Stomach (tissue), 4 donors: ENCODE measurements at regions not wholly inside any gene's neighbourhood (a gene's known extent, or its start where the extent isn't known, plus 50 kb on each side); places are given as distances from the start of the nearest gene placed in this dataset.

Experiments
- CTCF ChIP-seq, 7 experiments: fragments of 450-650 bp in 4 of 7; fragments of 200-600 bp in 3 of 7; sonication (generic) in 3 of 7; IDR thresholded peaks; one replicate each; pipeline ENCODE4 v1.5.1; 2016 to 2019; ENCODE audit warnings: antibody characterized with exemption in 7 of 7, control low read depth in 2 of 7, mild to moderate bottlenecking in 1 of 7
- EP300 ChIP-seq: sonication (generic); formaldehyde crosslinking; IDR thresholded peaks from one replicate; pipeline ENCODE4 v1.6.1; 2017; ENCODE audit warnings: antibody characterized with exemption
- POLR2A ChIP-seq, 4 donors: fragments of 450-650 bp; IDR thresholded peaks; one replicate each; pipeline ENCODE4 v1.6.1; 2016; ENCODE audit warnings: antibody characterized with exemption in 4 of 4, control low read depth in 2 of 4, mild to moderate bottlenecking in 1 of 4, moderate library complexity in 1 of 4
- POLR2AphosphoS5 ChIP-seq, 3 donors: sonication (generic); formaldehyde crosslinking; IDR thresholded peaks; one replicate each; pipeline ENCODE4 v1.6.1; 2016; ENCODE audit warnings: antibody characterized with exemption in 3 of 3

DNA sequence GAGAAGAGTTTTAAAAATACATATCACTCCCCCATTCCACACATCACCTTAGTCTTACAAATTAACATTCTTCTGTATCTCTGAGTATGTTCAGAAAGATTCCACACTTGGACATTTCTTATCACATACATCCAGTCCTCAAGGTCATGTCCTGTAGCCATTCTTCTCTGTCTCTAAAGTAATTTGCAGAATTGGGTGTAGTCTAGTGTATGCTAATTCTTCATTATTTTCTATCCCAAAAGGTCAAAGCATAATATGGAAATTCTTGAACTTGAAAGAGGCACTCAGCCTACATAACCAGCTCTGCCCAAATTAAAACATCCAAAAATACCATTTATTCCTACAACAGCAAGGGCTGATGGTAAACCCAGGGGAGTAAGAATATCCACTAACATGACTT is 286.0 kb downstream of the HAO1 start:
- no peak for TF ChIP-seq CTCF (IDR thresholded peaks at IDR 0.05)
- TF ChIP-seq POLR2AphosphoS5 (IDR thresholded peaks at IDR 0.05): no peak
- no peak for TF ChIP-seq EP300
- no peak for TF ChIP-seq POLR2A (IDR thresholded peaks at IDR 0.05)
